ENCODE measurements at regions not wholly inside any gene's neighbourhood (a gene's known extent, or its start where the extent isn't known, plus 50 kb on each side); places are given as distances from the start of the nearest gene placed in this dataset.
A peak's percentile ranks its signal among the peaks of the same experiment; 100 is the strongest.

GRCh38 chr18:10301831-10302483, 152.5 kb upstream of the APCDD1 start:
- no peaks in the 10 kb centered on the region for H3K79me2 ChIP-seq (replicated peaks; ENCODE audit: insufficient read depth)

More at GRCh38 chr18:10301831-10302483, 152.5 kb upstream of the APCDD1 start:
- Histone ChIP-seq H3K4me1 (ENCODE audit: insufficient read depth) (no peaks in the 10 kb centered on the region), H3K36me3 (ENCODE audit: insufficient read depth) (no peaks in the 10 kb centered on the region), H3K4me3 (no peak overlapping the region), H4K20me1 (replicated peaks; ENCODE audit: insufficient read depth) (no peaks in the 10 kb centered on the region), H2AFZ (peak overlapping the region; percentile 52; the same call in 1 of the 2 replicates), H3K27me3 (ENCODE audit: insufficient read depth) (no peaks in the 10 kb centered on the region), H3F3A (replicated peaks; ENCODE audit: low read depth) (no peaks in the 10 kb centered on the region), H3K27ac (ENCODE audit: low read depth) (no peak overlapping the region), H3K9me2 (ENCODE audit: insufficient read depth) (0 out of 2 replicates have a peak, but pooled peaks cover 10% of the 10 kb centered on the region), H3K4me2 (no peak overlapping the region)
- no peaks in the 10 kb centered on the region; the same call in 2 of the 3 replicates for H3K36me3 Mint-ChIP-seq (ENCODE audit: low read depth)
- peaks cover 9% of the 10 kb centered on the region for H3K4me1 Mint-ChIP-seq
- no peak for ATAC-seq
- H3K4me3 Mint-ChIP-seq, result no peak overlapping the region
- no peak overlapping the region for H3K27ac Mint-ChIP-seq
- no peak for DNase-seq (ENCODE audit: low spot score)
- peaks cover 7% of the 10 kb centered on the region for H3K27me3 Mint-ChIP-seq (ENCODE audit: insufficient read depth, low read depth, poor library complexity)
- TF ChIP-seq EZH2 (IDR thresholded peaks at IDR 0.05; ENCODE audit: low read depth, unreplicated experiment) (no peak), CTCF (conservative IDR thresholded peaks at IDR 0.05; ENCODE audit: low read depth in 2 of 2) (no peak), ETS1 (IDR thresholded peaks at IDR 0.05) (no peak), EZH2phosphoT487 (IDR thresholded peaks at IDR 0.05; ENCODE audit: unreplicated experiment) (no peak), NANOG (IDR thresholded peaks at IDR 0.05; ENCODE audit: borderline replicate concordance) (no peak), POLR2AphosphoS5 (IDR thresholded peaks at IDR 0.05; ENCODE audit: low read depth) (no peak), CREB1 (CRISPR knock-in tag; IDR thresholded peaks at IDR 0.05; ENCODE audit: low read depth) (no peak), ZNF331 (CRISPR knock-in tag; IDR thresholded peaks at IDR 0.05; ENCODE audit: low read depth) (no peak), JUNB (IDR thresholded peaks at IDR 0.05; ENCODE audit: unreplicated experiment) (no peak), ZNF462 (CRISPR knock-in tag; IDR thresholded peaks at IDR 0.05) (no peak), ZNF114 (CRISPR knock-in tag; IDR thresholded peaks at IDR 0.05) (no peak), STAT1 (IDR thresholded peaks at IDR 0.05; ENCODE audit: unreplicated experiment) (no peak)
- TF ChIP-seq, protein P1, sequence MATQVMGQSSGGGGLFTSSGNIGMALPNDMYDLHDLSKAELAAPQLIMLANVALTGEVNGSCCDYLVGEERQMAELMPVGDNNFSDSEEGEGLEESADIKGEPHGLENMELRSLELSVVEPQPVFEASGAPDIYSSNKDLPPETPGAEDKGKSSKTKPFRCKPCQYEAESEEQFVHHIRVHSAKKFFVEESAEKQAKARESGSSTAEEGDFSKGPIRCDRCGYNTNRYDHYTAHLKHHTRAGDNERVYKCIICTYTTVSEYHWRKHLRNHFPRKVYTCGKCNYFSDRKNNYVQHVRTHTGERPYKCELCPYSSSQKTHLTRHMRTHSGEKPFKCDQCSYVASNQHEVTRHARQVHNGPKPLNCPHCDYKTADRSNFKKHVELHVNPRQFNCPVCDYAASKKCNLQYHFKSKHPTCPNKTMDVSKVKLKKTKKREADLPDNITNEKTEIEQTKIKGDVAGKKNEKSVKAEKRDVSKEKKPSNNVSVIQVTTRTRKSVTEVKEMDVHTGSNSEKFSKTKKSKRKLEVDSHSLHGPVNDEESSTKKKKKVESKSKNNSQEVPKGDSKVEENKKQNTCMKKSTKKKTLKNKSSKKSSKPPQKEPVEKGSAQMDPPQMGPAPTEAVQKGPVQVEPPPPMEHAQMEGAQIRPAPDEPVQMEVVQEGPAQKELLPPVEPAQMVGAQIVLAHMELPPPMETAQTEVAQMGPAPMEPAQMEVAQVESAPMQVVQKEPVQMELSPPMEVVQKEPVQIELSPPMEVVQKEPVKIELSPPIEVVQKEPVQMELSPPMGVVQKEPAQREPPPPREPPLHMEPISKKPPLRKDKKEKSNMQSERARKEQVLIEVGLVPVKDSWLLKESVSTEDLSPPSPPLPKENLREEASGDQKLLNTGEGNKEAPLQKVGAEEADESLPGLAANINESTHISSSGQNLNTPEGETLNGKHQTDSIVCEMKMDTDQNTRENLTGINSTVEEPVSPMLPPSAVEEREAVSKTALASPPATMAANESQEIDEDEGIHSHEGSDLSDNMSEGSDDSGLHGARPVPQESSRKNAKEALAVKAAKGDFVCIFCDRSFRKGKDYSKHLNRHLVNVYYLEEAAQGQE (IDR thresholded peaks at IDR 0.05; ENCODE audit: unreplicated experiment), result no peak
- peaks cover 3% of the 10 kb centered on the region; the same call in 1 of the 3 replicates for H3K9me3 Mint-ChIP-seq
